GM23338 (cell line): ENCODE measurements at regions not wholly inside any gene's neighbourhood (a gene's known extent, or its start where the extent isn't known, plus 50 kb on each side); places are given as distances from the start of the nearest gene placed in this dataset.

Experiments
- ATAC-seq: fragments of 200-7000 bp; cut with Tn5 transposase; 3 replicates; pipeline ENCODE4 v1.9.1; 2020
- DNase-seq: peaks from one replicate; pipeline ENCODE4 v3.0.0-alpha.2; 2015; ENCODE audit warnings: low spot score
- H2AFZ ChIP-seq: fragments of 200-600 bp; sonication (generic); 2 replicates; pipeline ENCODE4 v1.8.0; 2016; ENCODE audit warnings: antibody characterized with exemption, mild to moderate bottlenecking, moderate library complexity
- H3F3A ChIP-seq: fragments of 200-600 bp; sonication (generic); replicated peaks from 2 replicates; pipeline ENCODE4 v1.8.0; 2017; ENCODE audit warnings: antibody characterized with exemption, mixed run types, low read depth
- H3K27ac ChIP-seq: fragments of 200-600 bp; sonication (generic); 2 replicates; pipeline ENCODE4 v1.6.1; 2016; ENCODE audit warnings: low read depth
- H3K27me3 ChIP-seq: fragments of 200-600 bp; sonication (generic); 2 replicates; pipeline ENCODE4 v1.8.0; 2016; ENCODE audit warnings: mild to moderate bottlenecking, mixed run types, moderate library complexity; ENCODE audit not compliant: insufficient read depth
- H3K36me3 ChIP-seq: fragments of 200-600 bp; sonication (generic); 2 replicates; pipeline ENCODE4 v1.8.0; 2016; ENCODE audit warnings: mild to moderate bottlenecking; ENCODE audit not compliant: insufficient read depth
- H3K4me1 ChIP-seq: fragments of 200-600 bp; sonication (generic); 2 replicates; pipeline ENCODE4 v1.8.0; 2016; ENCODE audit warnings: mild to moderate bottlenecking, moderate library complexity; ENCODE audit not compliant: insufficient read depth
- H3K4me2 ChIP-seq: fragments of 200-600 bp; sonication (generic); 2 replicates; pipeline ENCODE4 v1.7.1; 2017; ENCODE audit warnings: mixed run types
- H3K4me3 ChIP-seq: fragments of 200-600 bp; sonication (generic); 2 replicates; pipeline ENCODE4 v1.6.1; 2016; ENCODE audit warnings: mixed run types
- H3K79me2 ChIP-seq: fragments of 200-600 bp; sonication (generic); replicated peaks from 2 replicates; pipeline ENCODE4 v1.8.0; 2017; ENCODE audit warnings: mild to moderate bottlenecking; ENCODE audit not compliant: insufficient read depth
- H3K9me2 ChIP-seq: fragments of 200-600 bp; sonication (generic); 2 replicates; pipeline ENCODE4 v1.8.0; 2017; ENCODE audit not compliant: insufficient read depth
- H4K20me1 ChIP-seq: fragments of 200-600 bp; sonication (generic); replicated peaks from 2 replicates; pipeline ENCODE4 v1.8.0; 2017; ENCODE audit warnings: mild to moderate bottlenecking; ENCODE audit not compliant: insufficient read depth
- H3K27ac Mint-ChIP-seq: 2 replicates; pipeline ENCODE4 v1.8.0; 2020; ENCODE audit warnings: inconsistent platforms, mild to moderate bottlenecking, moderate library complexity, mixed read lengths
- H3K27me3 Mint-ChIP-seq: 3 replicates; pipeline ENCODE4 v1.8.0; 2022; ENCODE audit warnings: low read depth, mild to moderate bottlenecking, moderate library complexity, mixed read lengths, inconsistent platforms; ENCODE audit not compliant: insufficient read depth, poor library complexity
- H3K36me3 Mint-ChIP-seq: 3 replicates; pipeline ENCODE4 v1.8.0; 2021; ENCODE audit warnings: low read depth, mild to moderate bottlenecking, inconsistent platforms, moderate library complexity, mixed read lengths
- H3K4me1 Mint-ChIP-seq: 3 replicates; pipeline ENCODE4 v1.8.0; 2020; ENCODE audit warnings: mild to moderate bottlenecking, inconsistent platforms, mixed read lengths
- H3K4me3 Mint-ChIP-seq: 3 replicates; pipeline ENCODE4 v1.8.0; 2021; ENCODE audit warnings: moderate library complexity, mild to moderate bottlenecking, inconsistent platforms, mixed read lengths
- H3K9me3 Mint-ChIP-seq: 3 replicates; pipeline ENCODE4 v1.8.0; 2020; ENCODE audit warnings: moderate library complexity, mild to moderate bottlenecking, inconsistent platforms, mixed read lengths
- CREB1 ChIP-seq: fragments of 250-450 bp; sonication (Bioruptor Pico); IDR thresholded peaks from 2 replicates; pipeline ENCODE4 v1.5.0; 2020; ENCODE audit warnings: low read depth, mild to moderate bottlenecking, moderate library complexity
- EZH2 ChIP-seq: fragments of 200-600 bp; sonication (generic); IDR thresholded peaks from one replicate; pipeline ENCODE4 v1.8.0; 2017; ENCODE audit warnings: antibody characterized with exemption, mild to moderate bottlenecking, low read depth; ENCODE audit not compliant: unreplicated experiment
- EZH2phosphoT487 ChIP-seq: fragments of 200-600 bp; sonication (generic); IDR thresholded peaks from one replicate; pipeline ENCODE4 v1.8.1; 2018; ENCODE audit warnings: antibody characterized with exemption; ENCODE audit not compliant: unreplicated experiment
- JUNB ChIP-seq: IDR thresholded peaks from one replicate; pipeline ENCODE4 v1.6.1; 2016; ENCODE audit warnings: antibody characterized with exemption; ENCODE audit not compliant: unreplicated experiment
- NANOG ChIP-seq: IDR thresholded peaks from 2 replicates; pipeline ENCODE4 v1.6.1; 2016; ENCODE audit warnings: antibody characterized with exemption, borderline replicate concordance
- POLR2AphosphoS5 ChIP-seq: IDR thresholded peaks from 2 replicates; pipeline ENCODE4 v1.6.1; 2016; ENCODE audit warnings: antibody characterized with exemption, low read depth
- STAT1 ChIP-seq: IDR thresholded peaks from one replicate; pipeline ENCODE4 v1.6.1; 2016; ENCODE audit warnings: antibody characterized with exemption; ENCODE audit not compliant: unreplicated experiment
- ZNF114 ChIP-seq: fragments of 250-450 bp; sonication (Bioruptor Pico); IDR thresholded peaks from 2 replicates; pipeline ENCODE4 v1.5.0; 2020; ENCODE audit warnings: mild to moderate bottlenecking, moderate library complexity
- ZNF331 ChIP-seq: fragments of 250-450 bp; sonication (Bioruptor Pico); IDR thresholded peaks from 2 replicates; pipeline ENCODE4 v1.5.0; 2020; ENCODE audit warnings: low read depth, mild to moderate bottlenecking, moderate library complexity
- TF ChIP-seq, protein P1 (sequence below): IDR thresholded peaks from 2 replicates; pipeline ENCODE4 v1.6.1; 2016; ENCODE audit warnings: antibody characterized with exemption
- TF ChIP-seq, protein P2 (sequence below), 2 experiments: fragments of 200-600 bp in 1 of 2; sonication (generic) in 1 of 2; conservative IDR thresholded peaks; 2 replicates each; pipeline versions ENCODE4 v1.5.1 to v1.6.1; 2016 to 2017; ENCODE audit warnings: antibody characterized with exemption in 2 of 2, low read depth in 2 of 2, mild to moderate bottlenecking in 2 of 2, moderate library complexity in 1 of 2
- TF ChIP-seq, protein P3 (sequence below): fragments of 250-450 bp; sonication (Bioruptor Pico); IDR thresholded peaks from 2 replicates; pipeline ENCODE4 v1.5.0; 2020; ENCODE audit warnings: mild to moderate bottlenecking, moderate library complexity
- TF ChIP-seq, protein P4 (sequence below): IDR thresholded peaks from one replicate; pipeline ENCODE4 v1.6.1; 2018; ENCODE audit warnings: antibody characterized with exemption; ENCODE audit not compliant: unreplicated experiment

DNA sequence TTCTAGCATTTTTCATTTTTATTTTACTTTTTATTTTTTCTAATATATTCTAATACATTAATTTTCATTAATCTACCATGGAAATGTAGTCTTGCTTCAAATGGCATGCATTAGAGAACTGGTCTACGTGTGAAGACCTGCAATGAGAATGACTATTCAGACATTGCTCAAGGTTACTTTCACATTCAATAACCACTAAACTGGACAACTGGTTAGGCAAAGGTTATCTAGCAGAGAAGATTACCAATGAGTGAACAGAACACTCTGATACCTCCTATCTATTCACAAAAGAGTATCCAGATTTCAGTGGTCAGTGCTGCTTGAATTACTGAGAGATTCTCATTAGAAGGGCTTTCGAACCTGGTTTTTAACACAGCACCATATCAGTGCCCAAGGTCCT is 58.9 kb upstream of the ARHGAP24 start:
- no peak overlapping the region for H3K4me3 ChIP-seq
- H3K79me2 ChIP-seq: no peaks in the 10 kb centered on the region
- H3K36me3 ChIP-seq: no peaks in the 10 kb centered on the region
- no peak for ATAC-seq
- no peak overlapping the region for H3K27ac ChIP-seq
- no peaks in the 10 kb centered on the region for H3K27me3 ChIP-seq
- Mint-ChIP-seq H3K9me3 (no peaks in the 10 kb centered on the region), H3K4me3 (no peak overlapping the region), H3K36me3 (no peaks in the 10 kb centered on the region), H3K27me3 (no peaks in the 10 kb centered on the region), H3K27ac (no peak overlapping the region), H3K4me1 (no peaks in the 10 kb centered on the region)
- H3K4me1 ChIP-seq: no peaks in the 10 kb centered on the region
- no peak for DNase-seq
- H3F3A ChIP-seq: no peaks in the 10 kb centered on the region
- no peak overlapping the region for H3K4me2 ChIP-seq
- H2AFZ ChIP-seq: no peak overlapping the region
- TF ChIP-seq, protein P1, sequence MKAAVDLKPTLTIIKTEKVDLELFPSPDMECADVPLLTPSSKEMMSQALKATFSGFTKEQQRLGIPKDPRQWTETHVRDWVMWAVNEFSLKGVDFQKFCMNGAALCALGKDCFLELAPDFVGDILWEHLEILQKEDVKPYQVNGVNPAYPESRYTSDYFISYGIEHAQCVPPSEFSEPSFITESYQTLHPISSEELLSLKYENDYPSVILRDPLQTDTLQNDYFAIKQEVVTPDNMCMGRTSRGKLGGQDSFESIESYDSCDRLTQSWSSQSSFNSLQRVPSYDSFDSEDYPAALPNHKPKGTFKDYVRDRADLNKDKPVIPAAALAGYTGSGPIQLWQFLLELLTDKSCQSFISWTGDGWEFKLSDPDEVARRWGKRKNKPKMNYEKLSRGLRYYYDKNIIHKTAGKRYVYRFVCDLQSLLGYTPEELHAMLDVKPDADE: no peak
- TF ChIP-seq EZH2phosphoT487 (no peak), ZNF331 (no peak), EZH2 (no peak), NANOG (no peak), POLR2AphosphoS5 (no peak), JUNB (no peak), STAT1 (no peak), CREB1 (CRISPR knock-in tag) (no peak), ZNF114 (CRISPR knock-in tag) (no peak)
- TF ChIP-seq, protein P2, sequence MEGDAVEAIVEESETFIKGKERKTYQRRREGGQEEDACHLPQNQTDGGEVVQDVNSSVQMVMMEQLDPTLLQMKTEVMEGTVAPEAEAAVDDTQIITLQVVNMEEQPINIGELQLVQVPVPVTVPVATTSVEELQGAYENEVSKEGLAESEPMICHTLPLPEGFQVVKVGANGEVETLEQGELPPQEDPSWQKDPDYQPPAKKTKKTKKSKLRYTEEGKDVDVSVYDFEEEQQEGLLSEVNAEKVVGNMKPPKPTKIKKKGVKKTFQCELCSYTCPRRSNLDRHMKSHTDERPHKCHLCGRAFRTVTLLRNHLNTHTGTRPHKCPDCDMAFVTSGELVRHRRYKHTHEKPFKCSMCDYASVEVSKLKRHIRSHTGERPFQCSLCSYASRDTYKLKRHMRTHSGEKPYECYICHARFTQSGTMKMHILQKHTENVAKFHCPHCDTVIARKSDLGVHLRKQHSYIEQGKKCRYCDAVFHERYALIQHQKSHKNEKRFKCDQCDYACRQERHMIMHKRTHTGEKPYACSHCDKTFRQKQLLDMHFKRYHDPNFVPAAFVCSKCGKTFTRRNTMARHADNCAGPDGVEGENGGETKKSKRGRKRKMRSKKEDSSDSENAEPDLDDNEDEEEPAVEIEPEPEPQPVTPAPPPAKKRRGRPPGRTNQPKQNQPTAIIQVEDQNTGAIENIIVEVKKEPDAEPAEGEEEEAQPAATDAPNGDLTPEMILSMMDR (conservative IDR thresholded peaks at IDR 0.05; ENCODE audit: low read depth in 2 of 2): no peak
- TF ChIP-seq, protein P3, sequence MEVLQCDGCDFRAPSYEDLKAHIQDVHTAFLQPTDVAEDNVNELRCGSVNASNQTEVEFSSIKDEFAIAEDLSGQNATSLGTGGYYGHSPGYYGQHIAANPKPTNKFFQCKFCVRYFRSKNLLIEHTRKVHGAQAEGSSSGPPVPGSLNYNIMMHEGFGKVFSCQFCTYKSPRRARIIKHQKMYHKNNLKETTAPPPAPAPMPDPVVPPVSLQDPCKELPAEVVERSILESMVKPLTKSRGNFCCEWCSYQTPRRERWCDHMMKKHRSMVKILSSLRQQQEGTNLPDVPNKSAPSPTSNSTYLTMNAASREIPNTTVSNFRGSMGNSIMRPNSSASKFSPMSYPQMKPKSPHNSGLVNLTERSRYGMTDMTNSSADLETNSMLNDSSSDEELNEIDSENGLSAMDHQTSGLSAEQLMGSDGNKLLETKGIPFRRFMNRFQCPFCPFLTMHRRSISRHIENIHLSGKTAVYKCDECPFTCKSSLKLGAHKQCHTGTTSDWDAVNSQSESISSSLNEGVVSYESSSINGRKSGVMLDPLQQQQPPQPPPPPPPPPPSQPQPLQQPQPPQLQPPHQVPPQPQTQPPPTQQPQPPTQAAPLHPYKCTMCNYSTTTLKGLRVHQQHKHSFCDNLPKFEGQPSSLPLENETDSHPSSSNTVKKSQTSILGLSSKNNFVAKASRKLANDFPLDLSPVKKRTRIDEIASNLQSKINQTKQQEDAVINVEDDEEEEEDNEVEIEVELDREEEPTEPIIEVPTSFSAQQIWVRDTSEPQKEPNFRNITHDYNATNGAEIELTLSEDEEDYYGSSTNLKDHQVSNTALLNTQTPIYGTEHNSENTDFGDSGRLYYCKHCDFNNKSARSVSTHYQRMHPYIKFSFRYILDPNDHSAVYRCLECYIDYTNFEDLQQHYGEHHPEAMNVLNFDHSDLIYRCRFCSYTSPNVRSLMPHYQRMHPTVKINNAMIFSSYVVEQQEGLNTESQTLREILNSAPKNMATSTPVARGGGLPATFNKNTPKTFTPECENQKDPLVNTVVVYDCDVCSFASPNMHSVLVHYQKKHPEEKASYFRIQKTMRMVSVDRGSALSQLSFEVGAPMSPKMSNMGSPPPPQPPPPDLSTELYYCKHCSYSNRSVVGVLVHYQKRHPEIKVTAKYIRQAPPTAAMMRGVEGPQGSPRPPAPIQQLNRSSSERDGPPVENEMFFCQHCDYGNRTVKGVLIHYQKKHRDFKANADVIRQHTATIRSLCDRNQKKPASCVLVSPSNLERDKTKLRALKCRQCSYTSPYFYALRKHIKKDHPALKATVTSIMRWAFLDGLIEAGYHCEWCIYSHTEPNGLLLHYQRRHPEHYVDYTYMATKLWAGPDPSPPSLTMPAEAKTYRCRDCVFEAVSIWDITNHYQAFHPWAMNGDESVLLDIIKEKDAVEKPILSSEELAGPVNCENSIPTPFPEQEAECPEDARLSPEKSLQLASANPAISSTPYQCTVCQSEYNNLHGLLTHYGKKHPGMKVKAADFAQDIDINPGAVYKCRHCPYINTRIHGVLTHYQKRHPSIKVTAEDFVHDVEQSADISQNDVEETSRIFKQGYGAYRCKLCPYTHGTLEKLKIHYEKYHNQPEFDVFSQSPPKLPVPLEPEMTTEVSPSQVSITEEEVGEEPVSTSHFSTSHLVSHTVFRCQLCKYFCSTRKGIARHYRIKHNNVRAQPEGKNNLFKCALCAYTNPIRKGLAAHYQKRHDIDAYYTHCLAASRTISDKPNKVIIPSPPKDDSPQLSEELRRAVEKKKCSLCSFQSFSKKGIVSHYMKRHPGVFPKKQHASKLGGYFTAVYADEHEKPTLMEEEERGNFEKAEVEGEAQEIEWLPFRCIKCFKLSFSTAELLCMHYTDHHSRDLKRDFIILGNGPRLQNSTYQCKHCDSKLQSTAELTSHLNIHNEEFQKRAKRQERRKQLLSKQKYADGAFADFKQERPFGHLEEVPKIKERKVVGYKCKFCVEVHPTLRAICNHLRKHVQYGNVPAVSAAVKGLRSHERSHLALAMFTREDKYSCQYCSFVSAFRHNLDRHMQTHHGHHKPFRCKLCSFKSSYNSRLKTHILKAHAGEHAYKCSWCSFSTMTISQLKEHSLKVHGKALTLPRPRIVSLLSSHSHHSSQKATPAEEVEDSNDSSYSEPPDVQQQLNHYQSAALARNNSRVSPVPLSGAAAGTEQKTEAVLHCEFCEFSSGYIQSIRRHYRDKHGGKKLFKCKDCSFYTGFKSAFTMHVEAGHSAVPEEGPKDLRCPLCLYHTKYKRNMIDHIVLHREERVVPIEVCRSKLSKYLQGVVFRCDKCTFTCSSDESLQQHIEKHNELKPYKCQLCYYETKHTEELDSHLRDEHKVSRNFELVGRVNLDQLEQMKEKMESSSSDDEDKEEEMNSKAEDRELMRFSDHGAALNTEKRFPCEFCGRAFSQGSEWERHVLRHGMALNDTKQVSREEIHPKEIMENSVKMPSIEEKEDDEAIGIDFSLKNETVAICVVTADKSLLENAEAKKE (CRISPR knock-in tag): no peak
- TF ChIP-seq, protein P4, sequence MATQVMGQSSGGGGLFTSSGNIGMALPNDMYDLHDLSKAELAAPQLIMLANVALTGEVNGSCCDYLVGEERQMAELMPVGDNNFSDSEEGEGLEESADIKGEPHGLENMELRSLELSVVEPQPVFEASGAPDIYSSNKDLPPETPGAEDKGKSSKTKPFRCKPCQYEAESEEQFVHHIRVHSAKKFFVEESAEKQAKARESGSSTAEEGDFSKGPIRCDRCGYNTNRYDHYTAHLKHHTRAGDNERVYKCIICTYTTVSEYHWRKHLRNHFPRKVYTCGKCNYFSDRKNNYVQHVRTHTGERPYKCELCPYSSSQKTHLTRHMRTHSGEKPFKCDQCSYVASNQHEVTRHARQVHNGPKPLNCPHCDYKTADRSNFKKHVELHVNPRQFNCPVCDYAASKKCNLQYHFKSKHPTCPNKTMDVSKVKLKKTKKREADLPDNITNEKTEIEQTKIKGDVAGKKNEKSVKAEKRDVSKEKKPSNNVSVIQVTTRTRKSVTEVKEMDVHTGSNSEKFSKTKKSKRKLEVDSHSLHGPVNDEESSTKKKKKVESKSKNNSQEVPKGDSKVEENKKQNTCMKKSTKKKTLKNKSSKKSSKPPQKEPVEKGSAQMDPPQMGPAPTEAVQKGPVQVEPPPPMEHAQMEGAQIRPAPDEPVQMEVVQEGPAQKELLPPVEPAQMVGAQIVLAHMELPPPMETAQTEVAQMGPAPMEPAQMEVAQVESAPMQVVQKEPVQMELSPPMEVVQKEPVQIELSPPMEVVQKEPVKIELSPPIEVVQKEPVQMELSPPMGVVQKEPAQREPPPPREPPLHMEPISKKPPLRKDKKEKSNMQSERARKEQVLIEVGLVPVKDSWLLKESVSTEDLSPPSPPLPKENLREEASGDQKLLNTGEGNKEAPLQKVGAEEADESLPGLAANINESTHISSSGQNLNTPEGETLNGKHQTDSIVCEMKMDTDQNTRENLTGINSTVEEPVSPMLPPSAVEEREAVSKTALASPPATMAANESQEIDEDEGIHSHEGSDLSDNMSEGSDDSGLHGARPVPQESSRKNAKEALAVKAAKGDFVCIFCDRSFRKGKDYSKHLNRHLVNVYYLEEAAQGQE: no peak
- H4K20me1 ChIP-seq: no peaks in the 10 kb centered on the region
- H3K9me2 ChIP-seq: no peaks in the 10 kb centered on the region; the same call in 1 of the 2 replicates
